HEK293 (cell line): ENCODE measurements at regions not wholly inside any gene's neighbourhood (a gene's known extent, or its start where the extent isn't known, plus 50 kb on each side); places are given as distances from the start of the nearest gene placed in this dataset.

Experiments
- CTCF ChIA-PET: fragments of 350-600 bp; formaldehyde crosslinking; extraction: SDS; loops from one replicate; lab custom pipeline; 2021; ENCODE audit warnings: antibody characterized with exemption; lab: Yijun Ruan, JAX
- POLR2A ChIA-PET: fragments of 300-600 bp; formaldehyde crosslinking; extraction: SDS; loops from one replicate; lab custom pipeline; 2020; ENCODE audit warnings: antibody characterized with exemption, inconsistent platforms; lab: Yijun Ruan, JAX
- H3K27ac ChIP-seq: fragments of 200-500 bp; sonication (Bioruptor generic); 2 replicates; pipeline ENCODE4 v1.5.1; 2014; ENCODE audit warnings: low read depth, low read length, control low read depth, inconsistent platforms; ENCODE audit errors: extremely low read depth
- H3K36me3 ChIP-seq, 2 experiments: fragments of 200-500 bp in 1 of 2; sonication (Bioruptor generic) in 1 of 2; 1 replicate in 1 of 2; 2 replicates in 1 of 2; pipeline ENCODE4 v1.5.1; 2014 to 2017; ENCODE audit warnings: inconsistent platforms in 2 of 2, low read length in 2 of 2; ENCODE audit not compliant: control insufficient read depth in 2 of 2, insufficient read depth in 1 of 2
- H3K4me1 ChIP-seq: fragments of 200-500 bp; sonication (Bioruptor generic); 2 replicates; pipeline ENCODE4 v1.5.1; 2014; ENCODE audit warnings: mild to moderate bottlenecking, low read length, inconsistent platforms; ENCODE audit not compliant: control insufficient read depth, insufficient read depth
- H3K4me3 ChIP-seq: 2 replicates; pipeline ENCODE4 v1.5.1; 2011; ENCODE audit warnings: low read depth, mild to moderate bottlenecking, control low read depth, low read length, moderate library complexity
- H3K9me3 ChIP-seq: fragments of 200-500 bp; sonication (Bioruptor generic); 2 replicates; pipeline ENCODE4 v1.5.1; 2014; ENCODE audit warnings: low read depth, low read length, inconsistent platforms; ENCODE audit not compliant: control insufficient read depth, insufficient read depth
- BCL11A ChIP-seq: fragments of 450-650 bp; formaldehyde crosslinking; IDR thresholded peaks from 2 replicates; pipeline ENCODE4 v1.5.1; 2016; ENCODE audit warnings: low read depth, missing biosample characterization, missing genetic modification characterization
- EGR2 ChIP-seq: fragments of 450-650 bp; formaldehyde crosslinking; IDR thresholded peaks from 2 replicates; pipeline ENCODE4 v1.5.1; 2016; ENCODE audit warnings: low read depth, missing biosample characterization, missing genetic modification characterization
- GLIS2 ChIP-seq: fragments of 450-650 bp; formaldehyde crosslinking; IDR thresholded peaks from 2 replicates; pipeline ENCODE4 v1.5.1; 2016; ENCODE audit warnings: missing biosample characterization, missing genetic modification characterization
- KLF1 ChIP-seq: fragments of 450-650 bp; formaldehyde crosslinking; IDR thresholded peaks from 2 replicates; pipeline ENCODE4 v1.5.1; 2016; ENCODE audit warnings: missing biosample characterization, missing genetic modification characterization
- MYNN ChIP-seq: fragments of 450-650 bp; formaldehyde crosslinking; IDR thresholded peaks from 2 replicates; pipeline ENCODE4 v1.5.1; 2016; ENCODE audit warnings: missing biosample characterization, missing genetic modification characterization, borderline replicate concordance
- PRDM6 ChIP-seq: fragments of 450-650 bp; formaldehyde crosslinking; IDR thresholded peaks from 2 replicates; pipeline ENCODE4 v1.5.1; 2017; ENCODE audit warnings: missing biosample characterization, missing genetic modification characterization
- TCF7L2 ChIP-seq: IDR thresholded peaks from 2 replicates; pipeline ENCODE4 v1.6.1; 2011; ENCODE audit warnings: low read depth, mild to moderate bottlenecking, inconsistent platforms, low read length, moderate library complexity, borderline replicate concordance
- WT1 ChIP-seq: fragments of 450-650 bp; formaldehyde crosslinking; IDR thresholded peaks from 2 replicates; pipeline ENCODE4 v1.5.1; 2016; ENCODE audit warnings: missing biosample characterization, missing genetic modification characterization
- ZFP3 ChIP-seq: fragments of 450-650 bp; formaldehyde crosslinking; IDR thresholded peaks from 2 replicates; pipeline ENCODE4 v1.5.1; 2016; ENCODE audit warnings: low read depth, missing biosample characterization, missing genetic modification characterization
- ZIC2 ChIP-seq: fragments of 450-650 bp; formaldehyde crosslinking; IDR thresholded peaks from 2 replicates; pipeline ENCODE4 v1.5.1; 2016; ENCODE audit warnings: missing biosample characterization, missing genetic modification characterization
- ZNF146 ChIP-seq: fragments of 450-650 bp; formaldehyde crosslinking; IDR thresholded peaks from 2 replicates; pipeline ENCODE4 v1.5.1; 2016; ENCODE audit warnings: missing biosample characterization, missing genetic modification characterization
- ZNF2 ChIP-seq: fragments of 450-650 bp; formaldehyde crosslinking; IDR thresholded peaks from 2 replicates; pipeline ENCODE4 v1.5.1; 2016; ENCODE audit warnings: missing biosample characterization, missing genetic modification characterization
- ZNF202 ChIP-seq: fragments of 450-650 bp; formaldehyde crosslinking; IDR thresholded peaks from 2 replicates; pipeline ENCODE4 v1.5.1; 2016; ENCODE audit warnings: missing biosample characterization, missing genetic modification characterization, borderline replicate concordance
- ZNF221 ChIP-seq: fragments of 450-650 bp; formaldehyde crosslinking; IDR thresholded peaks from 2 replicates; pipeline ENCODE4 v1.5.1; 2017; ENCODE audit warnings: missing biosample characterization, missing genetic modification characterization, borderline replicate concordance
- ZNF223 ChIP-seq: fragments of 450-650 bp; formaldehyde crosslinking; IDR thresholded peaks from 2 replicates; pipeline ENCODE4 v1.5.1; 2016; ENCODE audit warnings: missing biosample characterization, missing genetic modification characterization
- ZNF26 ChIP-seq: fragments of 450-650 bp; formaldehyde crosslinking; IDR thresholded peaks from 2 replicates; pipeline ENCODE4 v1.5.1; 2016; ENCODE audit warnings: missing biosample characterization, missing genetic modification characterization
- ZNF280D ChIP-seq: fragments of 450-650 bp; formaldehyde crosslinking; IDR thresholded peaks from 2 replicates; pipeline ENCODE4 v1.5.1; 2016; ENCODE audit warnings: missing biosample characterization, missing genetic modification characterization
- ZNF302 ChIP-seq: fragments of 450-650 bp; formaldehyde crosslinking; IDR thresholded peaks from 2 replicates; pipeline ENCODE4 v1.5.1; 2016; ENCODE audit warnings: missing biosample characterization, missing genetic modification characterization, low read depth
- ZNF341 ChIP-seq: fragments of 450-650 bp; formaldehyde crosslinking; IDR thresholded peaks from 2 replicates; pipeline ENCODE4; 2016; ENCODE audit warnings: low read depth, missing biosample characterization, missing genetic modification characterization
- ZNF521 ChIP-seq: fragments of 450-650 bp; formaldehyde crosslinking; IDR thresholded peaks from 2 replicates; pipeline ENCODE4 v1.5.1; 2017; ENCODE audit warnings: missing biosample characterization, mild to moderate bottlenecking, missing genetic modification characterization
- ZNF544 ChIP-seq: fragments of 450-650 bp; formaldehyde crosslinking; IDR thresholded peaks from 2 replicates; pipeline ENCODE4 v1.5.0; 2017; ENCODE audit warnings: missing biosample characterization, missing genetic modification characterization
- ZNF596 ChIP-seq: fragments of 450-650 bp; IDR thresholded peaks from 2 replicates; pipeline ENCODE4 v1.5.0; 2018; ENCODE audit warnings: missing biosample characterization, mild to moderate bottlenecking, missing genetic modification characterization, moderate library complexity
- ZNF670 ChIP-seq: fragments of 450-650 bp; formaldehyde crosslinking; IDR thresholded peaks from 2 replicates; pipeline ENCODE4 v1.5.1; 2016; ENCODE audit warnings: missing biosample characterization, missing genetic modification characterization, low read depth
- ZNF692 ChIP-seq: fragments of 450-650 bp; formaldehyde crosslinking; IDR thresholded peaks from 2 replicates; pipeline ENCODE4 v1.5.1; 2016; ENCODE audit warnings: missing biosample characterization, missing genetic modification characterization
- ZNF701 ChIP-seq: fragments of 450-650 bp; formaldehyde crosslinking; IDR thresholded peaks from 2 replicates; pipeline ENCODE4 v1.5.1; 2016; ENCODE audit warnings: missing biosample characterization, missing genetic modification characterization
- ZNF707 ChIP-seq: fragments of 450-650 bp; formaldehyde crosslinking; IDR thresholded peaks from 2 replicates; pipeline ENCODE4 v1.5.1; 2016; ENCODE audit warnings: missing biosample characterization, missing genetic modification characterization
- ZNF776 ChIP-seq: fragments of 450-650 bp; formaldehyde crosslinking; IDR thresholded peaks from 2 replicates; pipeline ENCODE4 v1.5.0; 2017; ENCODE audit warnings: missing biosample characterization, missing genetic modification characterization, borderline replicate concordance
- ZNF843 ChIP-seq: fragments of 450-650 bp; formaldehyde crosslinking; IDR thresholded peaks from 2 replicates; pipeline ENCODE4 v1.5.1; 2016; ENCODE audit warnings: missing biosample characterization, missing genetic modification characterization

GRCh38 chr3:110174908-110175307 lies 837.6 kb upstream of the DPPA4 start:
- POLR2A ChIA-PET, result no interaction called here
- Histone ChIP-seq H3K4me1 (no peaks in the 10 kb centered on the region), H3K9me3 (no peaks in the 10 kb centered on the region), H3K27ac (no peak overlapping the region), H3K36me3 (no peaks in the 10 kb centered on the region)
- TF ChIP-seq ZNF221 (tag by site-specific recombination) (no peak), ZNF302 (tag by site-specific recombination) (no peak), GLIS2 (no peak), ZNF223 (tag by site-specific recombination) (no peak), ZNF670 (tag by site-specific recombination) (no peak), ZNF692 (tag by site-specific recombination) (no peak), ZNF776 (tag by site-specific recombination) (no peak), ZNF544 (tag by site-specific recombination) (no peak), ZNF707 (tag by site-specific recombination) (no peak), ZNF701 (tag by site-specific recombination) (no peak), ZIC2 (no peak), KLF1 (tag by site-specific recombination) (no peak), EGR2 (no peak), WT1 (tag by site-specific recombination) (no peak)
- TF ChIP-seq, all 188 proteins: peak for 0
- CTCF ChIA-PET, result interaction anchor here (0.6 kb wide), 1 partner anchor 385 kb away, joined by 3 read pairs; no protein-coding TSS in a partner anchor
- no peak overlapping the region for H3K4me3 ChIP-seq

GRCh38 chr3:110178965-110179364 lies 841.6 kb upstream of the DPPA4 start:
- Histone ChIP-seq H3K4me1 (no peaks in the 10 kb centered on the region), H3K4me3 (no peak overlapping the region), H3K27ac (no peak overlapping the region), H3K36me3 (no peaks in the 10 kb centered on the region), H3K9me3 (no peaks in the 10 kb centered on the region)
- CTCF ChIA-PET, result no interaction called here
- POLR2A ChIA-PET, result no interaction called here
- no peak for TF ChIP-seq BCL11A (tag by site-specific recombination)
- TF ChIP-seq ZNF341, result no peak
- TF ChIP-seq ZNF521 (tag by site-specific recombination), result no peak

- Histone ChIP-seq H3K27ac (no peak overlapping the region), H3K4me3 (no peak overlapping the region), H3K36me3 (no peaks in the 10 kb centered on the region), H3K4me1 (no peaks in the 10 kb centered on the region), H3K9me3 (no peaks in the 10 kb centered on the region)
- ChIA-PET CTCF (no interaction called here), POLR2A (no interaction called here)
- TF ChIP-seq ZNF843 (tag by site-specific recombination), result no peak
- TF ChIP-seq ZNF2 (tag by site-specific recombination), result no peak
- no peak for TF ChIP-seq ZNF202 (tag by site-specific recombination)
- no peak for TF ChIP-seq ZNF280D (tag by site-specific recombination)
- TF ChIP-seq PRDM6 (tag by site-specific recombination), result no peak
- no peak for TF ChIP-seq ZNF596 (tag by site-specific recombination)
- TF ChIP-seq ZNF26 (tag by site-specific recombination), result no peak
- TF ChIP-seq ZNF146 (tag by site-specific recombination), result no peak
- TF ChIP-seq MYNN (tag by site-specific recombination), result no peak
- no peak for TF ChIP-seq ZFP3 (tag by site-specific recombination)
- TF ChIP-seq TCF7L2, result no peak
Observed at GRCh38 chr3:110180733-110181132, 843.4 kb upstream of the DPPA4 start.
